ENCODE measurements at regions not wholly inside any gene's neighbourhood (a gene's known extent, or its start where the extent isn't known, plus 50 kb on each side); places are given as distances from the start of the nearest gene placed in this dataset.

DNA sequence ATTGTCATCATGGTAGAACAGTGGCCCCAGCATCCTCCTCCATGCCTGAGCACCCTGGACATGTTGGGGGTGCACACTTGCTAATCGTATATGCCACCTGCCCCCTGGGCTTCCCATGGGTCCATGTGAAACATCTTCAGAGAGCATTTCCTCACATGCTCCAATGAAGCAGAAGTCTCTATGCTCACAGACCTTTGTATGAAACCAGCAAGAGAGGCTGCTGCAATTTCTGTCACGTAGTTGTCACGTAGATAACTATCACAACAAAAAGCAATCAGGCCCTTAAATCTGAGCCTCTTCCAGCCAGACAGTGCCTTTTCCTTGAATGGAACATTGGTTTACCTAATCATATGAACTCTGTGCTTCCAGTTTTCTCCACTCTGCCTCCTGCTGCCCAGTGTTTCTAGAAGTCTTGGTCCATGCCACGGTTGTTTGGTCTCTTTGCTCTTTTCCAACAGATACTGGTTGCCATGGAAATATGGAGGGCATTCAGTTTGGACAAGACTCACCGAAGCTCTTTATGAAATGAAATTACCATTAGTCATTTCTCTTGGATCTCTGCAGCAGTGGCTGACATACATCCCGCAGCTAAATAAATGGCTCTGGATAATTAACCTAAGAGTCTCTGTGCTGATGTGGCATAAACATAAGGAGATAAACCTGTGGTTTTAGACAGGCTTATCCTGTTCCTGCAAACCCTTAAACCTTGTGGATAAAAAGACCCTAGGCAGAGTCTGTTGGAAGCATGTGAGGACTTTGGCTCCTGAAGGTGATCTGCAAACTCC lies 172.8 kb upstream of the SYNDIG1 start:
- intact Hi-C loops (cut with DNase I): no loop called here
- no peak for DNase-seq (ENCODE audit: low spot score)

DNA sequence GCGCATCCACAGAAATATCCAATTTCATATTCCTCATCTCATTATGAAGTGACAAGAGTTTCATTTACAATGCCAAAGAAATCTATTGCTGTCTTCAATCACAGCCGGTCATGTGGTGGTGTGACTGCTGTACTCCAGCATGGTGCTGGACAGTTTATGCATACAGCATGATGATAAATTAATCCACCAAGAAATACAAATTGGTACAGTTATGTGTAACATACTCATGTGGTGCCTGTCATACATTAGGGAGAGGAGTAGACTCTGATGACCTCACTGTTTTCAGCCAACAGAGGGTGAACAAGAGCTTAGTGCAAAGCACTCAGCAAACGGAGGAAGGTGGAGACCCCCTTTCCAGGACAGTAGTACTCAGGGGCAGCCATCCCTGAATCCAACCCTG lies 178.4 kb upstream of the SYNDIG1 start:
- no peak for DNase-seq (ENCODE audit: low spot score)
- intact Hi-C loops (cut with DNase I): no loop called here

DNA sequence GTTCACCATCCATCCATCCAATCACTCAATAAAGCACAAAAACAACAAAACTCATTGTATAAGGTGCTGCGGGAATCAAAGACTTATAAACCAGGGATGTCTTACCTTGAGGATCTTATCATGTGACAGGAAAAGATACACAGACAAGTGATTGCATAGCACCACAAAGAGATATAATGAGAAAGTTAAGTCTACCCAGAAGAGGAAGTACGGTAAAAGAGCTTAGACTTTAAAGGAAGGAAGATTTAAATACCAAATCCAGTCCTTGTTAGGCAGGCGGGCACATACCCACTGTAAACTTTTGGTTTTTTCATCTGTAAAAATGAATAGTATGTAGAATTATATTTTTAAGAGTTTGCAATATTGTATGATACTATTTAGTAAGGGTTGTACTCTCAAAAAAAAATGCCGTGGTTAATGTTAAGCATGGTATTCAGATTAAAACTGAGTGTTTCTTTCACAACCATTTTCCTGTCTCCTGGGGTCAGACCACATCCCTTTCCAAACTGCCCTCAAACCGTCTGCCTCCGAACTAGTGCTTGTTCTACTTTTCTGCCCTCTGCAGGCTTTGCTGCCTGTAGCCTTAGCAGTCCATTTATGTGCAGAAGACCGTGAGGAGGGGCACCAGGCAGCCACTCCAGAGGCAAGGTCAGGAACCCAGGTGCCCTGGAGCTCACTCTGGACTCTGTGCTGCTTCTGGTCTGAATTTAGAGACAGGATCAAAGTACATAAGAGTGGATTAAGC lies 179.5 kb upstream of the SYNDIG1 start:
- no peak for DNase-seq (ENCODE audit: low spot score)
- intact Hi-C loops (cut with DNase I): no loop called here

DNA sequence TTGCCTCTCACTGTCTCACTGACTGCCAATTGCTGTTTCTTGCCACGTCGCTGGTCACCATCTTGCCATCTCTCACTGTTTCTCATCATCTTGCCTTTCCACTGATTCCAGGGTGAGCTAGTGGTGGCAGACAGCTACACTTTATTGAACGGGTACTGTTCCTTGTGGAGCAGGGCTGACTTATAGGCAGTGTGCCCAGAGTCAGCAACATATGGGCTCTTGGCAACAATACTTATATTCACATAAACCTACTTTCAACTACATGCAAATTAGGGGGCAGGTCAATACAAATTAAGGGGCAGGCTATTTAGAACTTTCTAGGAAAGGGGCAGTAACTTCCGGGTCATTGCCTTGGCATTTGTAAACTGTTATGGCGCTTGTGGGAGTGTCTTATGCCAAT lies 186.2 kb upstream of the SYNDIG1 start:
- no peak for DNase-seq (ENCODE audit: low spot score)
- intact Hi-C loops (cut with DNase I): no loop called here

DNA sequence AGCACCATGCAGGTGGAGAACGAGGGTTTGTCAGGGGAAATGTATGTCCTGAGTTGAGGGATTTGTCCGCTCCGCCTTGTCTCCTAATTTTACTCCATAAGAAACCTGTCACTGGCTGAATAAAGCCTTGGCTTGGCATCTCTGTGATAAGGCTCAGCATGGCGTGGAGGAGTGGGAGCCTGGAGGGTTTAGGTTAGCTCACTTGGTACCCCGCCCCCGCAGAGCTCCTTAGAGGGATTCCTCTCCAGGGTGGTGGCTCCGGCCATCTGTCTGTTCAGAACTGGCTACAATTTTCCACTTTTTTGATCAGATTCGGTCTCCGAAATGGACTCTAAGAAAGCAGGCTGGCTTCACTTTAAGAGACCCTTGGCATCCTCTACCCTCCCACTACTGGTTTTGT lies 192.2 kb upstream of the SYNDIG1 start:
- intact Hi-C loops (cut with DNase I): no loop called here
- no peak for DNase-seq (ENCODE audit: low spot score)

DNA sequence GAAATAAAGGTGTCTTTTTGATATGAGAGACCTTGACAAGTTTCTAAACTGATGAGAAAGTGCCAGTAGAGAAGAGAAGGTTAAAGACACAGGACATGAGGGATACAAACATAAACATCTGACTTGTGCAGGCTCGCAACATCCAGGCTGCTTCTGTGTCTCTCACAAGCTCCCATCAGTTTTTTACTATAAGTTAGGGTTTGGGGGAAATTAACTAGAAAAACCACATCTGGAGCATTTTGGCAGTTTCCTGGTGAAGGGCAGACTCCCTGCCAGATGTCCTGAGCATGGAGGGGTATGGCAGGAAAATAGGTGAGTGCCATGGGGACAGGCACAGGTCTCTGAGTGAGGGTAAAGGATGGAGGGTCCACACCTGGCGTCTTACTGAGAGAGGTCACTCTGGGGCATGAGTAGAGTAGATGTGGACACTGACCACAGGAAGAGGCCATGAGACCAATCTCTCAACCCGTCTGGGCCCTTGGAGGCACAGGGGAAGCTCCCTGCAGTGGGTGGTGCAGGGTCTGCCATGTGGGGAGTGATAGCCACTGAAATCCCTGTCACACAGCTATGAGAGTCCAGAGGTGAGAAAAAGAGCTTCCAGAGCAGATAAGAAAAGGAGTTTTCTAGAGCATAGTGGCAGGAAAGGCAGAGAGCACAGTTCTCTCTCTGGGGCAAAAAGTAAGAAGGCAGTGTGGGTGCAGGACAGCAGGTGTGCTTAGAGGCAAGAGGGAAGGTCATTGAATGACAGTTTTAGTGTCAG lies 193.3 kb upstream of the SYNDIG1 start:
- intact Hi-C loops (cut with DNase I): no loop called here
- DNase-seq (ENCODE audit: low spot score): no peak

DNA sequence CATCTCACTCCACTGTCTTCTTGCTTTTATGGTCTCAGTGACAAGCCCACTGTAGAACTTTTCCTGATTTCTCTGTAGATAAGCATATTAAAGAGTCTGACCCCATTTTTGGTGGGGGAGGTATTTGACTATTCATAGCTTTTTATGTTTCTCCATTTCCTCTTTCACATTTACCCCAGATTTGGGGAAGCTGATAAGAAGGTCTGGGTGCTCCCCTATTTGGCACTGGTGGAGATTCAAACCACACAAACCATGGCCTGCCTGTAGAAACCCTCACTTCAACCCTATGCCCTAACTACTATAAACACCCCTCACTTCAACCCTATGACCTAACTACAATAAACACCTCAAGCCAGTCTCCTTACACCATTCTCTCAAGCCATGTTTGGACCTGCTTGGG lies 196.2 kb upstream of the SYNDIG1 start:
- intact Hi-C loops (cut with DNase I): no loop called here
- no peak for DNase-seq (ENCODE audit: low spot score)

DNA sequence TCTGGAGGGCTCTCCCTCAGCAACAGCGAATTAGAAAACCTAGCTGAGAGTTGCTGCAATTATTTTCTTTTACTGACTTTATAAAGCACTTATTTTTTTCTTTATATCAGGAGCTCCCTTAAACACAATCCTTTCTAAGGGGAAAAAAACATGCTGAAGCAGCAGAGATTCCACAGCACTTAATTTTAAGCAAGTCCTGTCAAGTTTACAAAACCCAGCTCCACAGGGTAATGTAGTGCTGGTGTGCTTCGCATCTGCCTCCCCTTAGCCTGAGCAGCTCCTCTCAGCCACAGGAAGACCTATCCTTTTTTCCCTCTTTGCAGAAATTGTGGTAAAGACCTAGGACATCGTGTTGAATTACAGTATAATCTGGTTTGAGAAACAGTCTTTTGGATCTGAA lies 208.1 kb upstream of the SYNDIG1 start:
- intact Hi-C loops (cut with DNase I): no loop called here
- DNase-seq (ENCODE audit: low spot score): no peak

DNA sequence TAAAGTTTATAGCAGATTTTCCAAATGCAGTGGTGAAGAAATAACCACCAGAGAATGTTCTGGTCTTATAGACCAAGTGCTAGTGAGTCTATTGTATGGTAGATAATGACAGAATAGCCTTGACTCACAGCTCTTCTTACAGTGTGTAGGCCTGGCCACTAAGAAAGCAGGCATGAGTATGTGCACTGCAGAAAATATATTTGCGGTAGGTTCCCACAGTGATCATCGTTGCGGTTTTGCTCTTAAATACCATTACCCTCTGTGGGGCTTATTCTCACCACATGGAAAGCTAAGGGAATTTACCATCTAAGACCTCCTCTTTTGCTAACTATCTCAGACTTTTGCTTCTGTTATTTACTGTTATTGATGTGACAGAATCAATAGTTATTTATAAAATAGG lies 212.3 kb upstream of the SYNDIG1 start:
- intact Hi-C loops (cut with DNase I): no loop called here

DNA sequence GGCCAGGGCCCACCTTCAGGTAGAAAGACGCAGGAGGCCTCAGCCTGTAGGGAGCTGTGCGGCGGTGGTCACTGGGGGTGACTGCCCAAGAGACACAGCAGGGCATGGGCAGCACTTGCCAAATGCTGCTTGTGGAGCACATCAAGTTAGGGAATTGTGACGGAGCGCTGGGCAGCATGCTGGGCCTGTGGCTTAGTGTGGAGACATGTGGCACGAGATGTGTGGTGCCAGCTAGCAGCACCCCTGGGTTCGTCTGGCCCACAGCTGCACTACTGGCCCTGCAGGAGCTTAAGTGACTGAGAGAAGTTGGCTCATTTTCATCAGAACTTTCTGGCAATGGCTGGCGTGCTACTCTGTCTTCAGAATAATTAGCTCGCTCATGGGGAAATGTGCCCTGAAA lies 213.1 kb upstream of the SYNDIG1 start:
- no peak for DNase-seq (ENCODE audit: low spot score)
- intact Hi-C loops (cut with DNase I): no loop called here

More for the DNA sequence above, 212.3 kb upstream of the SYNDIG1 start:
- no peak for DNase-seq (ENCODE audit: low spot score)

DNA sequence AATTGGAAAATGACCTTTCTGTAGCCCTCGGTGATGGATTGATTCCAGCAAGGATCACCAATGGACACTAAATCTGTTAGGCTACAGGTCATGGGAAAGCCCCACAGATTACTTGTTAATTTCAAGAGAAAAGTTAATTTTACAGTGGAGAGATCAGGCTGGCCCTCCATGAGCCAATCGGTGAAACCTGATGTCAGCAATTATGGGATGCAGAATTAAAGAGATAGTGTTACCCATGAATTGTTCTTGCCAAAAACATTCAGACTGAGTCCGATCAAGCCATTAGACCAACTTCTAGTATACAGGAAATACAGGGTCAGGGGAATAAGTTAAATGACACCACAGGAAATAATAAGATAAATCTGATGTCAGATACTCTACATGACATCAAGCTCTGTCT lies 214.9 kb upstream of the SYNDIG1 start:
- DNase-seq (ENCODE audit: low spot score): no peak
- intact Hi-C loops (cut with DNase I): no loop called here

DNA sequence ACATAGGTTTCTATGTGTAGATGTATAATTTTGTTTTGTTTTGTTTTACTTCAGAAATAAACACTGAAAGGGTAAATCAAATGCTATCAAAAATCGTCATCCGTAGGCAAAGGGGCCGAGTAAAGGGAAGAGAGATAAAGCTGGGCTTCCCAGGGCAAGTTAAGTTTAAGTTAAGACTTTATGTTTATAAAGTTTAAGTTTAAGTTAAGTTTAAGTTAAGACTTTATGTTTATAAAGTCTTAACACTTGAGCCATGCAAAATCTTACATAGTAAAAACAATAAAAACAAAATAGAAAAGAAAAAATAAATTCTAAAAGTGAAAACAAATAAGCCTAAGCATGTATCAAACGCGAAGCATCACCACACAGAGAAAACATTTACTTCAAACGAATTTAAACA lies 216.1 kb upstream of the SYNDIG1 start:
- intact Hi-C loops (cut with DNase I): no loop called here
- DNase-seq (ENCODE audit: low spot score): no peak

DNA sequence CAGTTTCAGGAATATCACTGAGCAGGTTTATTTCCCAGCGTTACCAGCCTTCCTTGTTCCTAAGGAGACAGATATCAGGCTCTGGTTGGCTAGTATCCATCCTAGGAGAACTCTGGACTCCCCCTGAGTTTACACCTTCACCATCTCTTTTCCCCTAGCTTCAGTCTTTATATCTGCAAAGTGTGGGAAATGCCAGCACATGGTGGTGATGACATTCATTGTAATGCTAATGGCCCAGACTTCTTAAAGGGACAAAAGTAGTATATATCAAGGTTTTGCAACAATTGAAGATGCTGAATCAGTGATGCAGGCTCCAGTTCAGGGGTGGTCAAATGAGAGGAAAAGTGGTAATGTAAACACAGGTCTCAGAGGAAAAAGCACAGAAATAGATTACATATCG lies 224.3 kb upstream of the SYNDIG1 start:
- intact Hi-C loops (cut with DNase I): no loop called here
- DNase-seq (ENCODE audit: low spot score): no peak

DNA sequence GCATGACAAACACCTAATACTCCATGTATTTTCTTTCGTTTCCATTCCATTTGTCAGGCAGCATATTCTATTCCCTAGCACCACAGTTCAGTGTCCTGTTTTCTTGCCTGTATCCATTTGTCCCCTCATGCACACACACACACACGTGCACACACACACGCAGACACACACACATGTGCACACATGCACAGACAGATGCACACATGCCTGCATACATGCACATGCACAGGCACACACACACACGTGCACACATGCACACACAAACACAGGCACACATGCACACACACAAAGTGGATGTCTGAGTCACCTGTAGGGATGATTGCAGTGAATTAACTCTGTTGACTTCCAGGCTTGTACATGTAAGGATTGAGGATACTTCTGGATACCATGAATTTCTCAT lies 226.7 kb upstream of the SYNDIG1 start:
- intact Hi-C loops (cut with DNase I): no loop called here
- DNase-seq (ENCODE audit: low spot score): no peak

DNA sequence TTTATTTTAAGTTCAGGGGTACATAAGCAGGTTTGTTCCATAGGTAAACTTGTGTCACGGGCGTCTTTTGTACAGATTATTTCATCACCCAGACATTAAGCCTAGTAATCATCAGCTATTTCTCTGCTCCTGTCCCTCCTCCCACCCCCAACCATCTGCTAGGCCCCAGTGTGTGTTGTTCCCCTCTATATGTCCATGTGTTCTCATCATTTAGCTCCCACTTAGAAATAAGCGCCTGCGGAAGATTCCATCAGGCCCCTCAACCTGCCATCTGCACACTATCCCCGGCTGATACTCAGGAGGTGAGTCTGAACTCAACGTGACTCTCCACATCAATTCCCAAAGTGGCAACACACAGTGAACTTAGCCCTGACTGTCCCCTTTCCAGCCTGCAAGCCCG lies 228.0 kb upstream of the SYNDIG1 start:
- DNase-seq (ENCODE audit: low spot score): no peak
- intact Hi-C loops (cut with DNase I): no loop called here

DNA sequence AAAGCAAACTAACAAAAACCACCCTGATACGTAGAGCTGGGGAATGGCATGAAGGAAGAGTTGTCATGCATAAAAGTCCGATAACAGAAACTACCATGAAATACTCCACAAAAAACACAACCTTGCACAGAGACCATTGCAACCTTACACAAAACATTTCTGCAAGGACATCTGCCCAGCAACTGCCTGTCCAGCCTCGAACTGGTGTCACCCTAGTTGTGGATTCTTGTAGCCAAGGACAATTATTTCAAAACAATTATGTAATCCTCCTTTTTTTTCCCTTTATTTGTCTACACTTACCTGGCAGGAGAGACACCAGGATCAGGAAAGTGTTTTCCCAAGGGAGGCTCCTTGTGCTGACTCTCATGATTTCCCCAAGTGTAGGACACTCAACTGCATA lies 232.5 kb upstream of the SYNDIG1 start:
- no peak for DNase-seq (ENCODE audit: low spot score)
- intact Hi-C loops (cut with DNase I): no loop called here

DNA sequence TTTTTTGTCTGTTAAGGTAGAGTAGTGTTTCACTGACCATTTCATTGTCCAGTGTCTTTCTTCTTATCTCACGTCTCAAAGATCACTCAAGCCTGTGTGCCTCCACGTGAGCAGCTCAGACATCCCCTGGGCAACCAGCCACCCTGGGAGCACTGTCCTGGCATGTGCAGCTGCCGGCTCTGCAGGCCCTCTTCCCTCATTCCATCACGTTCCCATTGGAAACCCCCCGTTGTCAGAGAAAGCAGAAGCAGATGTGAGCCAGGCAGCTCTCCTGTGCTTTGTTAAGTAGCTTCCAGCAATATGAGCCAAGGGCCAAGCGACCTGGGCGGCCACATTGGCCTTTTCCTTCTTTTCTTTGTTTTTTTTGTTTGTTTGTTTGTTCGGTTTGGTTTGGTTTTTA lies 233.2 kb upstream of the SYNDIG1 start:
- intact Hi-C loops (cut with DNase I): no loop called here
- DNase-seq (ENCODE audit: low spot score): no peak

DNA sequence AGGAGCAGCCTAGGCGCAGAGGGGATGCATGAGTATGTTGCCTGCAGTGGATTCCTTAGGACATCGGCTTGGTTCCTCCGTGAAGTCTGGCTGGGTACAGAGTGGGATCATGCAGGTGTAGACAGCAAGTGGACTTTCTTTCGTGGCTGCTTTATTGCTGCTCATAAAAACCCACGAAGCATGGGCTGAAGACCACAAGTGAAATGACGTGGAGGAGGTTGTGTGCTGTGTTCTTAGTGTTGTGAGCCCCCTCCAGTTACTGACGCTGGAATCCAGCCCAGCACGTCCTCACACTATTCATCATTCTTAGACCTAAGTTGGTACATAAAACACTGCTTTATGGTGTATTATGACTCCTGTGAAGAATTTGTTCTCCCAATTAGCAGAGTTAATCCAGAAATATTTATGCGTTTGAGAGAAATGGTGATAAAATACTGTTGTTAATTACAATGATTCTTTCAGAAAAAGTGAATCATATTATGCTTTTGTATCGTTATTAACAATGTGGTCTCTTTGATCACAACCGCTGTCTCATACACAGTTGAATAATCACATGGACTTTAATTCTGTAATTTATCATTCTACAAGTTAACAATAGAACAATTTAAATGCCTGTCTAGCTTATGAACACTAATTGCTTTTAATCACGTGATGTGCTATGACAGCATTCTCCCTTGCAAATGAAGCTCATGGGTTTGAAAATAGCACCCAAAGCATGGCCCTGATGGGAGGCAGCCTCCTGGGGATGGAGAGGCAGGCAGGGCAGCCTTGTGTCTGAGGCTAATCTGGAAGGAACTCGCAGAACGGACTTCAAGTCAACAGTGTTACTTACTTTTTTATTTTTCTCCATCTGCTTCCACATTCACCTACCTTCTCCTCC lies 233.9 kb upstream of the SYNDIG1 start:
- DNase-seq (ENCODE audit: low spot score): no peak
- intact Hi-C loops (cut with DNase I): no loop called here

DNA sequence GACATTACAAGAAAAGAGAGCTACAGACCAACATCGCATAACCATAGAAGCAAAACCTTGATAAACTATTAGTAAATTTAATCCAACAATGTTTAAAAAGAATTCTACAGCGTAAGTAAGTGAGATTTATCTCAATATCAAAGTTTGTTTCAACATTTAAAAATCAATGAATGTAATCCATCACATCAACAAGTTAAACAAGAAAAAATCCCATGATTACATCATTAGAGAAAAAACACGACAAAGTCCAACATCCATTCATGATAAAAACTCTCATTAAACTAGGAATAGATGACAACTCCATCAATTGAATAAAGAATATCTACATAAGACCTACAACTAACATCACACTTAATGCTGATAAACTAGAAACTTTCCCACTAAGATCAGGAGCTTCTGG lies 239.0 kb upstream of the GGTLC1 start:
- no peak for DNase-seq (ENCODE audit: low spot score)
- intact Hi-C loops (cut with DNase I): no loop called here

DNA sequence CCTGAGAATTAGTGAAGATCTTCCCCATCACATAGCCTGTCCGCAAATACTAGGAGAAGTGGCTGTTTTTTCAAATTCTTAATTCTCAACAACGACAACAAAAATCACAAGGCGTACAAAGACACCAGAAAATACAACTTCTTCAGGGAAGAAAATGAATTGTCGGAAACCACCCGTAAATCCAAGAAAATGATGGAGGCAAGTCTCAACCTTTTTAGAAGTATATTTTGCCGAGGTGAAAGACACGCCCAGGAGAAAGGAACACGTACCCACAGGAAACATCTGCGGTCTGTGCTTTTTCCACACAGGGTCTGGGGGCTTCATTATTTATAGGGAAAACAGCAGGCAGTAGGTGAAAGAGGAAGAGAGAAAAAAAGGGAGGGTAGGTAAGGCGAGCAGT lies 223.9 kb upstream of the GGTLC1 start:
- DNase-seq (ENCODE audit: low spot score): no peak
- intact Hi-C loops (cut with DNase I): no loop called here
